ENCODE measurements at regions not wholly inside any gene's neighbourhood (a gene's known extent, or its start where the extent isn't known, plus 50 kb on each side); places are given as distances from the start of the nearest gene placed in this dataset.

DNA sequence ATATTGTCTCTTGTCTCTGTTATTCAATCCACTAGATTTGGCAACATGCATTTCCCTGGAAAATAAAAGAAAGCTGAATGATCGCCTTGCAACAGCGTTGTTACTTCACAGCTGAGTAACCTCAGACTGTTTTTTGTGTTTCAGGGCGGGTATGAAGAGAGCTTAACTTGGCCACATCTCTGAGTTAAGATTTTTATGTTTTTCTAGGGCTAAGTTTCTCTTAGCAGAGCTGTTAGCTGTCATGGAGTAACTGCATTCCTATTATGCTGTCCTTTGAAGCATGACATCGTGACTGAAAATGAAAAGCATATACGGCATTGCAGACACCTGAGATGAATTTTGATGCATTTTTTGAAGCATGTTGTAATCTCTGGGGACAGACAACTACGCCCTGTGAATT is 1798.9 kb downstream of the PCDH7 start:
- TF ChIP-seq, protein P1, sequence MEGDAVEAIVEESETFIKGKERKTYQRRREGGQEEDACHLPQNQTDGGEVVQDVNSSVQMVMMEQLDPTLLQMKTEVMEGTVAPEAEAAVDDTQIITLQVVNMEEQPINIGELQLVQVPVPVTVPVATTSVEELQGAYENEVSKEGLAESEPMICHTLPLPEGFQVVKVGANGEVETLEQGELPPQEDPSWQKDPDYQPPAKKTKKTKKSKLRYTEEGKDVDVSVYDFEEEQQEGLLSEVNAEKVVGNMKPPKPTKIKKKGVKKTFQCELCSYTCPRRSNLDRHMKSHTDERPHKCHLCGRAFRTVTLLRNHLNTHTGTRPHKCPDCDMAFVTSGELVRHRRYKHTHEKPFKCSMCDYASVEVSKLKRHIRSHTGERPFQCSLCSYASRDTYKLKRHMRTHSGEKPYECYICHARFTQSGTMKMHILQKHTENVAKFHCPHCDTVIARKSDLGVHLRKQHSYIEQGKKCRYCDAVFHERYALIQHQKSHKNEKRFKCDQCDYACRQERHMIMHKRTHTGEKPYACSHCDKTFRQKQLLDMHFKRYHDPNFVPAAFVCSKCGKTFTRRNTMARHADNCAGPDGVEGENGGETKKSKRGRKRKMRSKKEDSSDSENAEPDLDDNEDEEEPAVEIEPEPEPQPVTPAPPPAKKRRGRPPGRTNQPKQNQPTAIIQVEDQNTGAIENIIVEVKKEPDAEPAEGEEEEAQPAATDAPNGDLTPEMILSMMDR (IDR thresholded peaks at IDR 0.05): no peak
- no peak for TF ChIP-seq EZH2 (IDR thresholded peaks at IDR 0.05)

Data from neural progenitor cell (in vitro differentiated cells).